Kidney (tissue), 13 donors: ENCODE measurements at regions not wholly inside any gene's neighbourhood (a gene's known extent, or its start where the extent isn't known, plus 50 kb on each side); places are given as distances from the start of the nearest gene placed in this dataset.
A peak's percentile ranks its signal among the peaks of the same experiment; 100 is the strongest.

ENCODE experiments used
- DNase-seq, 5 donors: peaks; one replicate each; pipeline ENCODE4 v3.0.0-alpha.2; 2013 to 2020
- FAIRE-seq: peaks from 2 replicates; lab custom pipeline; 2012; peaks lifted over from hg19 to GRCh38; lab: Jason Lieb, UNC
- H3K27ac ChIP-seq, 2 donors: one replicate each; pipeline ENCODE4 v1.7.0; 2013; ENCODE audit warnings: low read depth in 2 of 2, low read length in 2 of 2, inconsistent platforms in 1 of 2
- H3K27me3 ChIP-seq: one replicate; pipeline ENCODE4 v1.7.1; 2013; ENCODE audit warnings: low read length, inconsistent platforms; ENCODE audit not compliant: control insufficient read depth, insufficient read depth
- H3K36me3 ChIP-seq, 3 donors: one replicate each; pipeline versions ENCODE4 v1.7.0 to v1.7.1; 2013; ENCODE audit warnings: low read length in 3 of 3, control low read depth in 1 of 3, inconsistent platforms in 1 of 3; ENCODE audit not compliant: insufficient read depth in 3 of 3, control insufficient read depth in 2 of 3
- H3K4me1 ChIP-seq, 3 donors: one replicate each; pipeline versions ENCODE4 v1.7.0 to v1.7.1; 2013; ENCODE audit warnings: low read length in 3 of 3, inconsistent platforms in 1 of 3, low read depth in 1 of 3; ENCODE audit not compliant: control insufficient read depth in 2 of 3, insufficient read depth in 2 of 3
- H3K4me3 ChIP-seq, 3 donors: one replicate each; pipeline versions ENCODE4 v1.7.0 to v1.8.1; 2013; ENCODE audit warnings: low read length in 3 of 3, control low read depth in 1 of 3, inconsistent platforms in 1 of 3
- H3K9ac ChIP-seq, 3 donors: one replicate each; pipeline versions ENCODE4 v1.7.0 to v1.7.1; 2013; ENCODE audit warnings: low read length in 3 of 3, control low read depth in 1 of 3, inconsistent platforms in 1 of 3
- H3K9me3 ChIP-seq, 3 donors: one replicate each; pipeline versions ENCODE4 v1.7.0 to v1.7.1; 2013; ENCODE audit warnings: low read length in 3 of 3, control low read depth in 1 of 3, inconsistent platforms in 1 of 3; ENCODE audit not compliant: control insufficient read depth in 2 of 3, insufficient read depth in 1 of 3
- CTCF ChIP-seq: IDR thresholded peaks from 3 replicates; pipeline ENCODE4 v1.5.1; 2012; ENCODE audit warnings: mild to moderate bottlenecking, moderate library complexity, borderline replicate concordance; ENCODE audit not compliant: insufficient read depth; ENCODE audit errors: extremely low read depth
- intact Hi-C: fragments of 100-400 bp; cut with DNase I; formaldehyde crosslinking; loops from one replicate; pipeline ENCODE4 v1.11.1; 2022
- donor health status: control.
- donor health status: control.
- donor health status: control.
- donor health status: control.
- donor health status: control.
- donor health status: DM: yes; HTN: yes; CAD: no.
- donor health status: Normal renal cell carcinoma (clear cell type).

- no peak overlapping the region for H3K27ac ChIP-seq
- no peaks in the 10 kb centered on the region for H3K27me3 ChIP-seq
- H3K36me3 ChIP-seq: no peaks in the 10 kb centered on the region
- H3K4me3 ChIP-seq: no peak overlapping the region
- H3K9me3 ChIP-seq: no peaks in the 10 kb centered on the region
- H3K4me1 ChIP-seq: no peaks in the 10 kb centered on the region
- FAIRE-seq (no peak), DNase-seq (peak in 2 of 5 donors; percentile 24 to 57)
- no peak for TF ChIP-seq CTCF
- intact Hi-C loops: no loop called here
- H3K9ac ChIP-seq: no peak overlapping the region
Observed at GRCh38 chr22:48738204-48738980, 1089.3 kb downstream of the BRD1 start.

GRCh38 chr22:48737461-48738203 lies 1090.0 kb downstream of the BRD1 start:
- DNase-seq: peak in 1 of 5 donors; percentile 48
- no peak for TF ChIP-seq CTCF
- H3K27ac ChIP-seq: no peak overlapping the region
- H3K4me3 ChIP-seq: no peak overlapping the region
- no peaks in the 10 kb centered on the region for H3K4me1 ChIP-seq
- no peak overlapping the region for H3K9ac ChIP-seq
- no peaks in the 10 kb centered on the region for H3K9me3 ChIP-seq
- FAIRE-seq: no peak
- H3K27me3 ChIP-seq: no peaks in the 10 kb centered on the region
- no peaks in the 10 kb centered on the region for H3K36me3 ChIP-seq
- intact Hi-C loops: no loop called here

GRCh38 chr22:48736593-48737460 lies 1090.8 kb downstream of the BRD1 start:
- Histone ChIP-seq H3K27me3 (no peaks in the 10 kb centered on the region), H3K4me3 (no peak overlapping the region), H3K9me3 (no peaks in the 10 kb centered on the region), H3K9ac (no peak overlapping the region), H3K27ac (no peak overlapping the region), H3K4me1 (no peaks in the 10 kb centered on the region), H3K36me3 (no peaks in the 10 kb centered on the region)
- DNase-seq: peak in 1 of 5 donors; percentile 54
- no peak for TF ChIP-seq CTCF
- intact Hi-C loops: no loop called here
- no peak for FAIRE-seq
